Breast epithelium (tissue), 4 donors: ENCODE measurements at regions not wholly inside any gene's neighbourhood (a gene's known extent, or its start where the extent isn't known, plus 50 kb on each side); places are given as distances from the start of the nearest gene placed in this dataset.

Experiments used
- DNase-seq, 2 donors: peaks; one replicate each; pipeline ENCODE4 v3.0.0-alpha.2; 2019; ENCODE audit warnings: low spot score in 2 of 2
- H3K27ac ChIP-seq, 2 donors: fragments of 200-600 bp; sonication (generic) in 1 of 2; one replicate each; pipeline ENCODE4 v1.5.1; 2016 to 2019; ENCODE audit warnings: mild to moderate bottlenecking in 1 of 2
- H3K27me3 ChIP-seq, 2 donors: fragments of 200-600 bp; sonication (generic) in 1 of 2; one replicate each; pipeline versions ENCODE4 v1.5.1 to v1.6.0; 2017 to 2019; ENCODE audit warnings: control low read depth in 1 of 2, mild to moderate bottlenecking in 1 of 2
- H3K36me3 ChIP-seq: fragments of 200-600 bp; one replicate; pipeline ENCODE4 v1.5.1; 2019
- H3K4me1 ChIP-seq, 2 donors: fragments of 200-600 bp; sonication (generic); one replicate each; pipeline ENCODE4 v1.5.1; 2016 to 2019; ENCODE audit warnings: control low read depth in 1 of 2
- H3K4me3 ChIP-seq, 3 donors: fragments of 200-600 bp; sonication (generic); 1 replicate in 2 of 3; 2 replicates in 1 of 3; pipeline ENCODE4 v1.5.1; 2016 to 2019; ENCODE audit warnings: mild to moderate bottlenecking in 3 of 3, moderate library complexity in 2 of 3
- H3K9me3 ChIP-seq, 2 donors: fragments of 200-600 bp; sonication (generic) in 1 of 2; one replicate each; pipeline ENCODE4 v1.5.1; 2016 to 2019; ENCODE audit warnings: control low read depth in 1 of 2
- POLR2A ChIP-seq: fragments of 450-650 bp; IDR thresholded peaks from one replicate; pipeline ENCODE4 v1.6.1; 2016; ENCODE audit warnings: antibody characterized with exemption, mild to moderate bottlenecking, moderate library complexity
- POLR2AphosphoS5 ChIP-seq, 3 donors: sonication (generic); formaldehyde crosslinking; IDR thresholded peaks; one replicate each; pipeline ENCODE4 v1.6.1; 2017; ENCODE audit warnings: antibody characterized with exemption in 3 of 3
- intact Hi-C: fragments of 100-400 bp; cut with DNase I; formaldehyde crosslinking; loops from one replicate; pipeline ENCODE4 v1.15.1; 2023; ENCODE audit warnings: low total_unique reads
- TF ChIP-seq, protein P1 (sequence below), 3 donors: fragments of 450-650 bp; IDR thresholded peaks; one replicate each; pipeline ENCODE4 v1.5.1; 2016 to 2017; ENCODE audit warnings: antibody characterized with exemption in 3 of 3, mild to moderate bottlenecking in 3 of 3, moderate library complexity in 3 of 3

DNA sequence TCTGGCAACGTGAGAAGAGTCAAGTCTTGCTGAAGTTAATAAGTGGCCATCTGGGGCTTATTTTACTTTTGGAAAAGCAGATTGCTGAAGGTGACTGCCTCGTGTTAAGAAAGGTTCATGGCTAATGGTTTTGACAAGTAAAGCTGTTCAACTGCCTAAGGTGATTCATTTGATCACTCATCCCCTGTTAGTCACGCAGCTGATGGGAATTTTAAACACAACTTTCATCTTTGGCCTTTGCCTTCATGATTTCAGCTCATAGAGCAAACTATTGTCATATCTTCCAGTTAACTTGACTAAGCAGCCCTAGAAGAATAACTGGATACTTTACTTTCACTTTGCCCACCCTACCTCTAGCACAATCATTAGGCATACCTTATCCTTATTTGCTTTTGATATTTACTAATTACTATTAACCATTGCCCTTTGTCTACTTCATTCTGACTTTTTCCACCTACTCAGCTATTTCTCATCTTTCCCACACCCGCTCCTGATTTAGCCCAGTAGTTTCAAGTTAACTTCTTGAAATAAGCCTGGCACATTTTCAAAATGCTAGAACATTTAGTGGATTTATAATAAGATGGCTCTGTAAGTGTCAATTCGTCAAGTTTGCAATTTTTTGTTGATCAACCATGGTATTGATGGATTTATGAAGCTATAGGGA, 170.6 kb upstream of the S100G start:
- intact Hi-C loops: no loop called here
- peaks cover 0 to 6% of the 10 kb centered on the region in 2 donors for H3K27me3 ChIP-seq
- H3K36me3 ChIP-seq: no peaks in the 10 kb centered on the region
- H3K27ac ChIP-seq: no peak overlapping the region
- H3K4me1 ChIP-seq: no peaks in the 10 kb centered on the region
- DNase-seq: no peak
- H3K4me3 ChIP-seq: no peak overlapping the region
- H3K9me3 ChIP-seq: no peaks in the 10 kb centered on the region
- TF ChIP-seq POLR2A (no peak), POLR2AphosphoS5 (IDR thresholded peaks at IDR 0.05) (no peak)
- TF ChIP-seq, protein P1, sequence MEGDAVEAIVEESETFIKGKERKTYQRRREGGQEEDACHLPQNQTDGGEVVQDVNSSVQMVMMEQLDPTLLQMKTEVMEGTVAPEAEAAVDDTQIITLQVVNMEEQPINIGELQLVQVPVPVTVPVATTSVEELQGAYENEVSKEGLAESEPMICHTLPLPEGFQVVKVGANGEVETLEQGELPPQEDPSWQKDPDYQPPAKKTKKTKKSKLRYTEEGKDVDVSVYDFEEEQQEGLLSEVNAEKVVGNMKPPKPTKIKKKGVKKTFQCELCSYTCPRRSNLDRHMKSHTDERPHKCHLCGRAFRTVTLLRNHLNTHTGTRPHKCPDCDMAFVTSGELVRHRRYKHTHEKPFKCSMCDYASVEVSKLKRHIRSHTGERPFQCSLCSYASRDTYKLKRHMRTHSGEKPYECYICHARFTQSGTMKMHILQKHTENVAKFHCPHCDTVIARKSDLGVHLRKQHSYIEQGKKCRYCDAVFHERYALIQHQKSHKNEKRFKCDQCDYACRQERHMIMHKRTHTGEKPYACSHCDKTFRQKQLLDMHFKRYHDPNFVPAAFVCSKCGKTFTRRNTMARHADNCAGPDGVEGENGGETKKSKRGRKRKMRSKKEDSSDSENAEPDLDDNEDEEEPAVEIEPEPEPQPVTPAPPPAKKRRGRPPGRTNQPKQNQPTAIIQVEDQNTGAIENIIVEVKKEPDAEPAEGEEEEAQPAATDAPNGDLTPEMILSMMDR (IDR thresholded peaks at IDR 0.05): no peak

DNA sequence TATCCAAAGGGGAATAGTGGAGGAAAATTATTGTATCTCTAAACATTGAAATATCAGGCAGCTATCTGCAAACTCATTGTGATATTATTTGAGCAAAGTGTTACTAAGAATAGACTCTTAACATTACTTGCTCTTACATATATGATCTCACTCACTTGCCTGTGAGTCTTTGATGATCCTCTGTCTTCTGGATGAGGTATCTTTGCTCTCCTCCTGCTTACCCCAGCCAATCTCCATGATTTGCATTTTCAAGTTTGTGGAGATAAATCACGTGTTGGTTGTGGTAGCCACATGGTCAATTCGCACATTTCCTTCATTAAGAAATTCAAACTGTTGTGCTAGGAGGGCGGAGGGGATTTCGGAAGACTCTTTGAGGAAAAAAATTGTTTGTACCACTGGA, 169.9 kb upstream of the S100G start:
- intact Hi-C loops: no loop called here
- no peak for DNase-seq
- Histone ChIP-seq H3K36me3 (no peaks in the 10 kb centered on the region), H3K4me3 (no peak overlapping the region), H3K4me1 (no peaks in the 10 kb centered on the region), H3K9me3 (no peaks in the 10 kb centered on the region), H3K27ac (no peak overlapping the region), H3K27me3 (peaks cover 0 to 6% of the 10 kb centered on the region in 2 donors)
- TF ChIP-seq POLR2A (no peak), POLR2AphosphoS5 (IDR thresholded peaks at IDR 0.05) (no peak)
- TF ChIP-seq, protein P1 (IDR thresholded peaks at IDR 0.05): no peak

DNA sequence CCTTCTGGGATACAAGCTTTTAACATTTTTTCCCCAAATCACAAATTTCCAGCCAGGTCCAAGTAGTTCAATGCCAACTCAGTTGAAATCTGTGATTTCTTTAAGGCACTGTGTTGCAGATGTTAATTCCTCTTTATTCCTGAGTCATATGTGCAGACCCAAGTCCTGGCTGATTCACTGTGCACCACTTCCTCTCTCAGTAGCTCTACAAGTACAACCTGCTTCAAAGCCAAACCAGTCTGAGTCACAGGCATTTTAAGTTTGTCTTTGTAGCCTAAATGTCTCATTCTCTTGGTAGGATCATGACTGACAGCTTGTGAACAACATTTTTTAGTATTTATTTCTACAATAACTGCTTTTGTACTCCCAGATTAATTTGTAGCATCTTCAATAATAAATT, 165.6 kb upstream of the S100G start:
- intact Hi-C loops: no loop called here
- TF ChIP-seq POLR2A (no peak), POLR2AphosphoS5 (IDR thresholded peaks at IDR 0.05) (no peak)
- TF ChIP-seq, protein P1 (IDR thresholded peaks at IDR 0.05): no peak
- Histone ChIP-seq H3K27me3 (peaks cover 0 to 21% of the 10 kb centered on the region in 2 donors), H3K4me1 (no peaks in the 10 kb centered on the region), H3K9me3 (no peaks in the 10 kb centered on the region), H3K27ac (no peak overlapping the region), H3K4me3 (no peak overlapping the region), H3K36me3 (no peaks in the 10 kb centered on the region)
- no peak for DNase-seq

DNA sequence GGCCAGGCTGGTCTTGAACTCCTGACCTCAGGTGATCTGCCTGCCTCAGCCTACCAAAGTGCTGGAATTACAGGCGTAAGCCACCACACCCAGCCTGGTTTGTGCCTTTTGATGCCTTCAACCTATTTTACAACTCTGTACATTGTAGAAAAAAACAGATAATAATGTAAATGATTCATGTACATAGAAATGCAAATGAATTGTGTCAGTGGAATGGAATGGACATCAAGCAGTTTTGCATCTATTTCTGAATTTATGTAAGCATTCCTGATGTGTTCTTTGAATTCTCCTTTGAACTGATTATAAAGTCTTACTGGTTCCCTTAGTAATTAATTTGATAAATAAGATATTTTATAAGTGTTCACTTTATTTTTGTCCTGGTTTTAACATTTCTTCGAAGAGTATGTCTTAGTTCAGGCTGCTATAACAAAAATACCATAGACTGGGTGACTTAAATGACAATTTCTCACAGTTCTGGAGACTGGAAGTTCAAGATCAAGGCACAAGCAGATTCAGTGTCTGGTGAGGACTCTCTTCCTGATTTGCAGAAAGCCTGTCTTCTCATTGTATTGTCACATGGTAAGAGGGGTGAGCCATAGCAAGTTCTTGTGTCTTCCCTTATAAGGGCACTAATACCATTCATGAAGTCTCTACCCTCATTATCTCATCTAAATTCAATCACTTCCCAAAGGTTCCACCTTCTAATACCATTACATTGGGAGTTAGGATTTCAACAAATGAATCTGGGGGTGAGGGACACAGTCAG, 162.2 kb upstream of the S100G start:
- Histone ChIP-seq H3K4me1 (no peaks in the 10 kb centered on the region), H3K27me3 (peaks cover 0 to 17% of the 10 kb centered on the region in 2 donors), H3K9me3 (no peaks in the 10 kb centered on the region), H3K36me3 (no peaks in the 10 kb centered on the region), H3K4me3 (no peak overlapping the region), H3K27ac (no peak overlapping the region)
- DNase-seq: no peak
- intact Hi-C loops: no loop called here
- TF ChIP-seq POLR2AphosphoS5 (IDR thresholded peaks at IDR 0.05) (no peak), POLR2A (no peak)
- TF ChIP-seq, protein P1 (IDR thresholded peaks at IDR 0.05): no peak

DNA sequence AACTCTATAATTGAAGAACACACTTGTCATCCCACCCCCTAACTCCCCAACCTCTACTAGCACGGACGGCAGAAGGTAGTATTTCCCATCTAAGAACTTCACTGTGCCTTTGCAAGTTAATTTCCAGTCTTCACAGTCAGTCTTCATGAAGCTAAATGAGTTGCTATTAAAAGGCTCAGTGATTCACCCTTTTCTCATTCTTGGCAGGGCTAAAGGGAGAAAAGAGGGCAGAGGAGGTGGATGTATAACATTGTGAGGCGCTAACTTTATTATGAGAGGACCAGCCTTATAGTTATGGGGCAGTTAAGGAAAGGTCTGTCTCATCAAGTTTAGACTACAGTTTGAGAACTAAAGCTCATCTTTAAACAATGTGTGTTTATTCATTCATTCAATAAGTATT, 161.0 kb upstream of the S100G start:
- H3K27me3 ChIP-seq: peaks cover 0 to 17% of the 10 kb centered on the region in 2 donors
- no peak overlapping the region for H3K27ac ChIP-seq
- no peaks in the 10 kb centered on the region for H3K4me1 ChIP-seq
- no peaks in the 10 kb centered on the region for H3K9me3 ChIP-seq
- DNase-seq: no peak
- intact Hi-C loops: no loop called here
- TF ChIP-seq, protein P1 (IDR thresholded peaks at IDR 0.05): no peak
- no peak for TF ChIP-seq POLR2AphosphoS5 (IDR thresholded peaks at IDR 0.05)
- TF ChIP-seq POLR2A: no peak
- no peak overlapping the region for H3K4me3 ChIP-seq
- no peaks in the 10 kb centered on the region for H3K36me3 ChIP-seq
